Neural progenitor cell (in vitro differentiated cells): ENCODE measurements at regions not wholly inside any gene's neighbourhood (a gene's known extent, or its start where the extent isn't known, plus 50 kb on each side); places are given as distances from the start of the nearest gene placed in this dataset.
"Not testable (repeated sequence)": the region's sequence is repeated elsewhere in the genome, so short reads cannot be mapped to it uniquely, and the experiment has no call there.

Experiments used
- DNase-seq: peaks from one replicate; pipeline ENCODE4 v3.0.0-alpha.2; 2016; ENCODE audit warnings: low spot score
- H2AFZ ChIP-seq: fragments of 200-600 bp; sonication (generic); replicated peaks from 2 replicates; pipeline ENCODE4 v1.6.1; 2016; ENCODE audit warnings: antibody characterized with exemption
- H3F3A ChIP-seq: fragments of 200-600 bp; sonication (generic); 2 replicates; pipeline ENCODE4 v1.6.1; 2016; ENCODE audit warnings: antibody characterized with exemption, low read depth
- H3K27ac ChIP-seq: fragments of 200-600 bp; sonication (generic); 2 replicates; pipeline ENCODE4 v1.5.1; 2016; ENCODE audit warnings: mild to moderate bottlenecking
- H3K27me3 ChIP-seq: fragments of 200-600 bp; sonication (generic); 2 replicates; pipeline ENCODE4 v1.6.1; 2016; ENCODE audit warnings: mild to moderate bottlenecking, moderate library complexity
- H3K36me3 ChIP-seq: fragments of 200-600 bp; sonication (generic); 2 replicates; pipeline ENCODE4 v1.5.1; 2016
- H3K4me1 ChIP-seq: fragments of 200-600 bp; sonication (generic); 2 replicates; pipeline ENCODE4 v1.6.1; 2016; ENCODE audit warnings: mixed run types
- H3K4me2 ChIP-seq: fragments of 200-600 bp; sonication (generic); 2 replicates; pipeline ENCODE4 v1.6.1; 2016
- H3K4me3 ChIP-seq: fragments of 200-600 bp; sonication (generic); 2 replicates; pipeline ENCODE4 v1.5.1; 2016
- H3K79me2 ChIP-seq: fragments of 200-600 bp; sonication (generic); 2 replicates; pipeline ENCODE4 v1.6.1; 2016; ENCODE audit warnings: low read depth
- H3K9ac ChIP-seq: fragments of 200-600 bp; sonication (generic); 2 replicates; pipeline ENCODE4 v1.6.1; 2016
- H3K9me3 ChIP-seq: fragments of 200-600 bp; sonication (generic); 2 replicates; pipeline ENCODE4 v1.5.1; 2016; ENCODE audit warnings: low read depth
- H4K20me1 ChIP-seq: fragments of 200-600 bp; sonication (generic); 2 replicates; pipeline ENCODE4 v1.6.1; 2016; ENCODE audit warnings: low read depth
- H3K27ac Mint-ChIP-seq: 3 replicates; pipeline ENCODE4 v1.8.0; 2021; ENCODE audit warnings: mixed read lengths
- H3K27me3 Mint-ChIP-seq: 2 replicates; pipeline ENCODE4 v1.8.0; 2022; ENCODE audit warnings: low read depth, mild to moderate bottlenecking, inconsistent platforms, moderate library complexity, mixed read lengths; ENCODE audit not compliant: insufficient read depth
- H3K36me3 Mint-ChIP-seq: 3 replicates; pipeline ENCODE4 v1.8.0; 2021; ENCODE audit warnings: mixed read lengths
- H3K4me1 Mint-ChIP-seq: 3 replicates; pipeline ENCODE4 v1.8.0; 2021; ENCODE audit warnings: mixed read lengths
- H3K4me3 Mint-ChIP-seq: 3 replicates; pipeline ENCODE4 v1.8.0; 2021; ENCODE audit warnings: mild to moderate bottlenecking, moderate library complexity, mixed read lengths
- H3K9me3 Mint-ChIP-seq: 3 replicates; pipeline ENCODE4 v1.8.0; 2020; ENCODE audit warnings: mixed read lengths
- CTCF ChIP-seq: fragments of 200-600 bp; sonication (generic); IDR thresholded peaks from 2 replicates; pipeline ENCODE4 v1.5.1; 2017; ENCODE audit warnings: antibody characterized with exemption, mild to moderate bottlenecking
- EZH2 ChIP-seq: fragments of 200-600 bp; sonication (generic); IDR thresholded peaks from 2 replicates; pipeline ENCODE4 v1.6.1; 2017; ENCODE audit warnings: antibody characterized with exemption, mild to moderate bottlenecking, moderate library complexity
- EZH2phosphoT487 ChIP-seq: fragments of 200-600 bp; sonication (generic); IDR thresholded peaks from 2 replicates; pipeline ENCODE4 v1.6.1; 2017; ENCODE audit warnings: antibody characterized with exemption

- TF ChIP-seq EZH2 = no peak
- TF ChIP-seq CTCF = no peak
- TF ChIP-seq EZH2phosphoT487 = no peak
- peaks cover 2% of the 10 kb centered on the region for H3K27me3 Mint-ChIP-seq
- Histone ChIP-seq H3K36me3 (no peaks in the 10 kb centered on the region), H3K9me3 (no peaks in the 10 kb centered on the region), H3F3A (no peaks in the 10 kb centered on the region), H3K79me2 (no peaks in the 10 kb centered on the region), H4K20me1 (no peaks in the 10 kb centered on the region), H2AFZ (no peak overlapping the region), H3K4me2 (no peak overlapping the region), H3K4me1 (no peaks in the 10 kb centered on the region), H3K9ac (no peak overlapping the region), H3K27ac (no peak overlapping the region), H3K4me3 (no peak overlapping the region), H3K27me3 (no peaks in the 10 kb centered on the region)
- no peaks in the 10 kb centered on the region for H3K36me3 Mint-ChIP-seq
- DNase-seq = no peak
- H3K27ac Mint-ChIP-seq = no peak overlapping the region
- no peaks in the 10 kb centered on the region for H3K9me3 Mint-ChIP-seq
- no peak overlapping the region for H3K4me3 Mint-ChIP-seq
- no peaks in the 10 kb centered on the region for H3K4me1 Mint-ChIP-seq
Observed at GRCh38 chr13:73306688-73307087, 247.9 kb downstream of the KLF5 start.

GRCh38 chr13:73304442-73304841 is 245.6 kb downstream of the KLF5 start:
- no peaks in the 10 kb centered on the region for H3F3A ChIP-seq
- no peaks in the 10 kb centered on the region for H3K36me3 ChIP-seq
- no peaks in the 10 kb centered on the region for H3K27me3 ChIP-seq
- H3K9me3 ChIP-seq = no peaks in the 10 kb centered on the region
- no peak for DNase-seq
- no peak overlapping the region for H3K27ac ChIP-seq
- TF ChIP-seq CTCF (no peak), EZH2 (no peak), EZH2phosphoT487 (no peak)
- H3K4me1 ChIP-seq = no peaks in the 10 kb centered on the region
- no peak overlapping the region for H3K9ac ChIP-seq
- Mint-ChIP-seq H3K4me1 (no peaks in the 10 kb centered on the region), H3K9me3 (no peaks in the 10 kb centered on the region), H3K4me3 (no peak overlapping the region), H3K27ac (no peak overlapping the region), H3K27me3 (peaks cover 2% of the 10 kb centered on the region), H3K36me3 (no peaks in the 10 kb centered on the region)
- H2AFZ ChIP-seq = no peak overlapping the region
- no peaks in the 10 kb centered on the region for H4K20me1 ChIP-seq
- no peak overlapping the region for H3K4me3 ChIP-seq
- no peaks in the 10 kb centered on the region for H3K79me2 ChIP-seq
- H3K4me2 ChIP-seq = no peak overlapping the region

GRCh38 chr13:73303851-73304250 is 245.0 kb downstream of the KLF5 start:
- Histone ChIP-seq H3K27me3 (no peaks in the 10 kb centered on the region), H3K79me2 (no peaks in the 10 kb centered on the region), H3K36me3 (no peaks in the 10 kb centered on the region), H3K9me3 (no peaks in the 10 kb centered on the region), H3K4me1 (no peaks in the 10 kb centered on the region), H3K27ac (no peak overlapping the region), H3K9ac (no peak overlapping the region), H3F3A (no peaks in the 10 kb centered on the region), H2AFZ (peak overlapping the region; percentile 55), H3K4me3 (no peak overlapping the region), H3K4me2 (no peak overlapping the region), H4K20me1 (no peaks in the 10 kb centered on the region)
- no peaks in the 10 kb centered on the region for H3K9me3 Mint-ChIP-seq
- DNase-seq = no peak
- TF ChIP-seq EZH2phosphoT487 (no peak), EZH2 (no peak)
- H3K36me3 Mint-ChIP-seq = no peaks in the 10 kb centered on the region
- H3K4me1 Mint-ChIP-seq = no peaks in the 10 kb centered on the region
- H3K27me3 Mint-ChIP-seq = peaks cover 2% of the 10 kb centered on the region
- no peak overlapping the region for H3K27ac Mint-ChIP-seq
- no peak overlapping the region for H3K4me3 Mint-ChIP-seq

- not testable (repeated sequence) for DNase-seq, H3K27ac ChIP-seq, H3K4me1 ChIP-seq, H3K36me3 ChIP-seq, H3K4me2 ChIP-seq, H3K4me3 ChIP-seq, H3K4me1 Mint-ChIP-seq, H3F3A ChIP-seq, H3K36me3 Mint-ChIP-seq, H3K9me3 ChIP-seq, H3K79me2 ChIP-seq, H3K27ac Mint-ChIP-seq, H3K27me3 Mint-ChIP-seq, H3K9ac ChIP-seq, H2AFZ ChIP-seq, H3K27me3 ChIP-seq, H3K9me3 Mint-ChIP-seq, H4K20me1 ChIP-seq, H3K4me3 Mint-ChIP-seq
Observed at GRCh38 chr13:73301622-73302021, 242.8 kb downstream of the KLF5 start.
